H1 (cell line): ENCODE measurements at regions not wholly inside any gene's neighbourhood (a gene's known extent, or its start where the extent isn't known, plus 50 kb on each side); places are given as distances from the start of the nearest gene placed in this dataset.
A peak's percentile ranks its signal among the peaks of the same experiment; 100 is the strongest.

Source experiments
- CTCF ChIA-PET: fragments of 300-600 bp; sonication (Branson Sonifier 250); formaldehyde crosslinking; loops from one replicate; lab custom pipeline; 2021; ENCODE audit not compliant: partially characterized antibody; lab: Charles Lee
- POLR2A ChIA-PET: fragments of 300-600 bp; sonication (Branson Sonifier 250); formaldehyde crosslinking; loops from one replicate; lab custom pipeline; 2021; ENCODE audit warnings: inconsistent platforms; ENCODE audit not compliant: partially characterized antibody; lab: Charles Lee
- DNase-seq, 2 experiments: peaks; one replicate each; pipeline versions ENCODE4 v3.0.0 to v3.0.0-alpha.2; 2010 to 2022; ENCODE audit warnings: low spot score in 2 of 2, low read depth in 1 of 2, mixed read lengths in 1 of 2
- FAIRE-seq: peaks from 2 replicates; lab custom pipeline; 2011; peaks lifted over from hg19 to GRCh38; lab: Jason Lieb, UNC
- H2AFZ ChIP-seq: 2 replicates; pipeline ENCODE4 v1.8.1; 2012; ENCODE audit warnings: low read length, inconsistent platforms
- H2AK5ac ChIP-seq: 2 replicates; pipeline ENCODE4 v1.6.1; 2013; ENCODE audit warnings: low read depth, low read length
- H2BK120ac ChIP-seq: replicated peaks from 2 replicates; pipeline ENCODE3; 2013; ENCODE audit warnings: low read depth, low read length, inconsistent platforms
- H2BK12ac ChIP-seq: 2 replicates; pipeline ENCODE4 v1.6.1; 2013; ENCODE audit warnings: low read depth, low read length
- H2BK15ac ChIP-seq: 2 replicates; pipeline ENCODE4 v1.6.1; 2013; ENCODE audit warnings: low read length
- H2BK20ac ChIP-seq: 2 replicates; pipeline ENCODE4 v1.6.1; 2013; ENCODE audit warnings: low read length
- H2BK5ac ChIP-seq: 2 replicates; pipeline ENCODE4 v1.6.1; 2013; ENCODE audit warnings: low read depth, low read length
- H3K14ac ChIP-seq: 2 replicates; pipeline ENCODE4 v1.6.1; 2013; ENCODE audit warnings: inconsistent platforms; ENCODE audit not compliant: insufficient read length
- H3K18ac ChIP-seq: 2 replicates; pipeline ENCODE4 v1.6.1; 2013; ENCODE audit warnings: low read length; ENCODE audit errors: extremely low read depth
- H3K23ac ChIP-seq: 2 replicates; pipeline ENCODE4 v1.6.1; 2013; ENCODE audit warnings: inconsistent platforms; ENCODE audit not compliant: insufficient read length
- H3K23me2 ChIP-seq: 2 replicates; pipeline ENCODE4 v1.6.1; 2013; ENCODE audit warnings: low read depth, low read length
- H3K27ac ChIP-seq: 2 replicates; pipeline ENCODE4 v1.6.1; 2011; ENCODE audit warnings: low read depth, low read length, inconsistent platforms
- H3K27me3 ChIP-seq, 4 experiments: replicated peaks in 1 of 4; 1 replicate in 1 of 4; 2 replicates in 3 of 4; pipeline versions ENCODE4 v1.6.1 to v1.8.1; 2011 to 2013; ENCODE audit warnings: low read length in 3 of 4, mild to moderate bottlenecking in 3 of 4, inconsistent platforms in 2 of 4, mixed read lengths in 2 of 4, moderate library complexity in 1 of 4; ENCODE audit not compliant: control insufficient read depth in 3 of 4, insufficient read depth in 3 of 4; ENCODE audit errors: extremely low read depth in 1 of 4
- H3K36me3 ChIP-seq, 4 experiments: 2 replicates each; pipeline versions ENCODE4 v1.6.1 to v1.8.1; 2011 to 2013; ENCODE audit warnings: mild to moderate bottlenecking in 4 of 4, low read length in 3 of 4, moderate library complexity in 2 of 4, control low read depth in 1 of 4, inconsistent platforms in 1 of 4; ENCODE audit not compliant: insufficient read depth in 4 of 4, control insufficient read depth in 2 of 4
- H3K4ac ChIP-seq: replicated peaks from 2 replicates; pipeline ENCODE3; 2013; ENCODE audit warnings: low read length, low read depth, mixed read lengths, inconsistent platforms; ENCODE audit not compliant: insufficient read length
- H3K4me1 ChIP-seq, 4 experiments: replicated peaks in 1 of 4; 1 replicate in 1 of 4; 2 replicates in 3 of 4; pipeline versions ENCODE4 v1.6.1 to v1.8.1; 2011 to 2013; ENCODE audit warnings: low read length in 3 of 4, inconsistent platforms in 2 of 4, mixed read lengths in 1 of 4; ENCODE audit not compliant: insufficient read depth in 4 of 4, control insufficient read depth in 3 of 4
- H3K4me2 ChIP-seq, 2 experiments: 2 replicates each; pipeline versions ENCODE4 v1.6.1 to v1.8.1; 2011 to 2013; ENCODE audit warnings: low read depth in 2 of 2, low read length in 2 of 2, control low read depth in 1 of 2, inconsistent platforms in 1 of 2, mild to moderate bottlenecking in 1 of 2; ENCODE audit not compliant: insufficient read depth in 1 of 2
- H3K4me3 ChIP-seq, 4 experiments: fragments of 200-600, 300-600 bp in 1 of 4; sonication (generic), shearing (Covaris generic), sonication (Bioruptor Twin) in 1 of 4; 2 replicates each; pipeline versions ENCODE4 v1.5.1 to v1.8.1; 2011 to 2016; ENCODE audit warnings: low read length in 4 of 4, low read depth in 3 of 4, control low read depth in 2 of 4, inconsistent platforms in 2 of 4, mild to moderate bottlenecking in 2 of 4, mixed read lengths in 1 of 4, moderate library complexity in 1 of 4; ENCODE audit not compliant: insufficient read depth in 2 of 4; ENCODE audit errors: extremely low read depth in 1 of 4
- H3K56ac ChIP-seq: replicated peaks from 2 replicates; pipeline ENCODE3; 2013; ENCODE audit warnings: low read depth, mild to moderate bottlenecking, mixed read lengths, low read length, inconsistent platforms; ENCODE audit not compliant: insufficient read length
- H3K79me1 ChIP-seq: 2 replicates; pipeline ENCODE4 v1.6.1; 2013; ENCODE audit warnings: low read depth, low read length, control low read depth
- H3K79me2 ChIP-seq, 2 experiments: 2 replicates each; pipeline versions ENCODE4 v1.6.1 to v1.8.1; 2012 to 2013; ENCODE audit warnings: low read length in 2 of 2, mild to moderate bottlenecking in 2 of 2, inconsistent platforms in 1 of 2; ENCODE audit not compliant: insufficient read depth in 2 of 2, control insufficient read depth in 1 of 2
- H3K9ac ChIP-seq, 4 experiments: replicated peaks in 1 of 4; 1 replicate in 1 of 4; 2 replicates in 3 of 4; pipeline versions ENCODE4 v1.6.1 to v1.8.1; 2011 to 2013; ENCODE audit warnings: low read depth in 3 of 4, low read length in 3 of 4, control low read depth in 2 of 4, mild to moderate bottlenecking in 2 of 4, moderate library complexity in 2 of 4, inconsistent platforms in 1 of 4; ENCODE audit errors: extremely low read depth in 1 of 4
- H3K9me3 ChIP-seq, 2 experiments: 2 replicates each; pipeline versions ENCODE4 v1.6.1 to v1.8.1; 2012 to 2013; ENCODE audit warnings: mild to moderate bottlenecking in 2 of 2, moderate library complexity in 2 of 2, control low read depth in 1 of 2, inconsistent platforms in 1 of 2, low read depth in 1 of 2, low read length in 1 of 2, mixed read lengths in 1 of 2; ENCODE audit not compliant: insufficient read depth in 2 of 2
- H4K20me1 ChIP-seq, 2 experiments: replicated peaks in 1 of 2; 2 replicates each; pipeline versions ENCODE3 to v1.8.1; 2011 to 2013; ENCODE audit warnings: inconsistent platforms in 2 of 2, low read length in 2 of 2, mild to moderate bottlenecking in 1 of 2; ENCODE audit not compliant: insufficient read depth in 2 of 2, control insufficient read depth in 1 of 2
- H4K5ac ChIP-seq: 2 replicates; pipeline ENCODE4 v1.6.1; 2013; ENCODE audit warnings: low read length, low read depth, mixed read lengths, inconsistent platforms; ENCODE audit not compliant: insufficient read length
- H4K8ac ChIP-seq: 2 replicates; pipeline ENCODE4 v1.8.0; 2013; ENCODE audit warnings: mild to moderate bottlenecking, moderate library complexity, low read length, inconsistent platforms; ENCODE audit not compliant: insufficient read depth; ENCODE audit errors: extremely low read depth
- H4K91ac ChIP-seq: replicated peaks from 2 replicates; pipeline ENCODE3; 2013; ENCODE audit warnings: low read length, mixed read lengths, inconsistent platforms; ENCODE audit not compliant: insufficient read length
- NANOG ChIP-seq: IDR thresholded peaks from 2 replicates; pipeline ENCODE4 v1.6.1; 2011; ENCODE audit warnings: low read length, low read depth, mild to moderate bottlenecking, inconsistent platforms; ENCODE audit not compliant: insufficient read depth, poor library complexity, severe bottlenecking
- RBBP5 ChIP-seq: IDR thresholded peaks from 2 replicates; pipeline ENCODE4 v1.7.1; 2012; ENCODE audit warnings: low read depth, mild to moderate bottlenecking, inconsistent platforms, low read length, moderate library complexity, borderline replicate concordance
- RXRA ChIP-seq: IDR thresholded peaks from 2 replicates; pipeline ENCODE4 v1.6.1; 2011; ENCODE audit warnings: low read depth, mild to moderate bottlenecking, low read length, moderate library complexity; ENCODE audit not compliant: insufficient read depth
- WGBS, 2 experiments: shearing (Covaris generic) in 1 of 2; methylation state at CpG; one replicate each; pipeline versions ENCODE4 v1.1.6 to v1.1.7; 2013 to 2015; ENCODE audit warnings: low lambda C conversion rate in 2 of 2, mixed read lengths in 2 of 2, inconsistent platforms in 1 of 2, low coverage in 1 of 2, missing lambda C conversion rate in 1 of 2; ENCODE audit not compliant: insufficient replicate concordance in 2 of 2, insufficient coverage in 1 of 2, insufficient read length in 1 of 2; ENCODE audit errors: extremely low coverage in 1 of 2, missing lambda C conversion rate in 1 of 2; 5-methylcytosine and 5-hydroxymethylcytosine counted together

DNA sequence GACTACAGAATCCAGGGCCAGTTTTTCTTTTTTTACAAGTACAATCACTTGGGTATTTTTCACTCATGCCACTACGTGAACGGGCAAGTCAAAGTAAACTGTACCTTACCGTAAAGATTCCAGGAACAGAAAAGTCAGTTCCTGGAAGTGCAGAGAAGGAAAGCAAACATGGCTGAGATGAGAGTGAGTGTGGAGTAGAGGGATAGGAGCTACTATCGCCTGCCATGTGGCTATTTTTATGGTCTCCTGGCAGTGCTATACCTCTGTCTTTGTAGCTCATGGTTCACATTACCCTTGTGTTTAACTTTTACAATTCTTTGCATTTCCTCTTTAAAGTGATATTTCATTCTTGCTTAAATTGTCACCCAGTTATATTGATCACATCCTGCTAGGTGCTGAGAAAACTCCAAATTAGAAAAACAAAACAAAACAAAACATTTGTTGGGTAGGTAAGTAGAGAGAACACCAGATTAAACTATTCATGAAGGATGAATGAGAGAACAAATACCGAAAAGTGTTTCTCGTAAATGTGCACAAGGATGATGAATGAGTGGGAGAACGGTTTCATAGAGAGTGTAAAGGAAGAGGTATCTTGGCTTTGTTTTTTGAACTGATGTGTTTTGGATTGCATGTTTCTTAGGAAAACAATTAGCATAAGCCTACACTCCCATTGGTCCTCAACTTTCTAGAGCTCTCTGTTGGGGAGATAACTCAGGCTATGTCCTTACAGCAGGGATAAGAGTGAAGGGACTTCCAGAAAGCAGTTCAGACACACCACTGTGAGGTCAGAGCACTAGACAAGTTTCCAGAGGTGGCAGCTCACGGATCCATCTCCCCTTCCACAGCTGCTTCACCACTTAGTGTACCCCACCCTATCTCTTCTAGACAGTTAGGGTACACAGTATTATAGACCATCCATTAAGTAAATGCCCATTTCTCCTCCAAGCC lies 163.7 kb downstream of the IPO8 start:
- H2BK5ac ChIP-seq = no peak overlapping the region
- no peak overlapping the region for H3K4ac ChIP-seq
- H2BK15ac ChIP-seq = no peak overlapping the region
- no peaks in the 10 kb centered on the region for H3K79me2 ChIP-seq
- H3K18ac ChIP-seq = no peak overlapping the region
- H2BK20ac ChIP-seq = no peak overlapping the region
- H4K5ac ChIP-seq = no peak overlapping the region
- H3K9me3 ChIP-seq = no peaks in the 10 kb centered on the region
- no peak overlapping the region for H4K91ac ChIP-seq
- H3K9ac ChIP-seq = no peak overlapping the region
- no peaks in the 10 kb centered on the region for H3K79me1 ChIP-seq
- H2AFZ ChIP-seq = 0 out of 2 replicates have a peak overlapping the region, but pooled peaks have one; percentile 34
- H2AK5ac ChIP-seq = no peak overlapping the region
- WGBS, 2 experiments = 93% methylated on average over 8 of the region's 8 CpGs; no CpG with 5 or more reads in 1 of the 2 experiments
- H3K56ac ChIP-seq = no peak overlapping the region
- H4K20me1 ChIP-seq = no peaks in the 10 kb centered on the region
- DNase-seq (no peak), FAIRE-seq (no peak)
- no peaks in the 10 kb centered on the region for H3K23me2 ChIP-seq
- POLR2A ChIA-PET = no interaction called here
- H3K4me2 ChIP-seq = no peak overlapping the region
- H3K4me1 ChIP-seq = no peaks in the 10 kb centered on the region
- H3K23ac ChIP-seq = no peak overlapping the region
- no peak overlapping the region for H3K14ac ChIP-seq
- H3K36me3 ChIP-seq = no peaks in the 10 kb centered on the region
- no peak overlapping the region for H2BK120ac ChIP-seq
- no peak overlapping the region for H4K8ac ChIP-seq
- H3K4me3 ChIP-seq = no peak overlapping the region
- no peaks in the 10 kb centered on the region for H3K27me3 ChIP-seq
- CTCF ChIA-PET = interaction anchor here (0.7 to 1.5 kb wide), 2 partner anchors 12 to 18 kb away, joined by 3 to 5 read pairs; no protein-coding TSS in a partner anchor
- H3K27ac ChIP-seq = no peak overlapping the region
- no peak overlapping the region for H2BK12ac ChIP-seq
- TF ChIP-seq NANOG (no peak), RXRA (no peak), RBBP5 (no peak)
